H9 (cell line): ENCODE measurements at regions not wholly inside any gene's neighbourhood (a gene's known extent, or its start where the extent isn't known, plus 50 kb on each side); places are given as distances from the start of the nearest gene placed in this dataset.

ENCODE experiments used
- DNase-seq: peaks from one replicate; pipeline ENCODE4 v3.0.0-alpha.2; 2017
- H2AFZ ChIP-seq: one replicate; pipeline ENCODE4 v1.6.1; 2013; ENCODE audit warnings: mild to moderate bottlenecking, low read length, control low read depth, moderate library complexity
- H2AK5ac ChIP-seq: 2 replicates; pipeline ENCODE4 v1.6.1; 2013; ENCODE audit warnings: low read length, control low read depth, mixed read lengths; ENCODE audit not compliant: insufficient read length
- H2BK120ac ChIP-seq: one replicate; pipeline ENCODE4 v1.6.1; 2013; ENCODE audit warnings: low read depth, mild to moderate bottlenecking, low read length, control low read depth, inconsistent platforms; ENCODE audit not compliant: poor library complexity, severe bottlenecking
- H2BK12ac ChIP-seq: 2 replicates; pipeline ENCODE4 v1.6.1; 2013; ENCODE audit warnings: low read length, control low read depth, mixed read lengths, low read depth; ENCODE audit not compliant: insufficient read length
- H2BK15ac ChIP-seq: 2 replicates; pipeline ENCODE4 v1.6.1; 2013; ENCODE audit warnings: low read depth, low read length, control low read depth
- H2BK20ac ChIP-seq: one replicate; pipeline ENCODE4 v1.6.1; 2013; ENCODE audit warnings: low read depth, mild to moderate bottlenecking, low read length, control low read depth, inconsistent platforms; ENCODE audit not compliant: poor library complexity, severe bottlenecking
- H2BK5ac ChIP-seq: 2 replicates; pipeline ENCODE4 v1.6.1; 2013; ENCODE audit warnings: low read length, control low read depth, mixed read lengths; ENCODE audit not compliant: insufficient read length
- H3K14ac ChIP-seq: 2 replicates; pipeline ENCODE4 v1.6.1; 2013; ENCODE audit warnings: low read length, control low read depth; ENCODE audit not compliant: insufficient read depth
- H3K18ac ChIP-seq: 2 replicates; pipeline ENCODE4 v1.6.1; 2013; ENCODE audit warnings: low read depth, mild to moderate bottlenecking, mixed read lengths, low read length, control low read depth; ENCODE audit not compliant: insufficient read length
- H3K23ac ChIP-seq: 2 replicates; pipeline ENCODE4 v1.6.1; 2013; ENCODE audit warnings: low read length, control low read depth, mixed read lengths, low read depth; ENCODE audit not compliant: insufficient read length
- H3K23me2 ChIP-seq: 2 replicates; pipeline ENCODE4 v1.6.1; 2013; ENCODE audit warnings: low read depth, mild to moderate bottlenecking, mixed read lengths, low read length, control low read depth; ENCODE audit not compliant: insufficient read length, poor library complexity, severe bottlenecking
- H3K27ac ChIP-seq: 2 replicates; pipeline ENCODE4 v1.5.1; 2013; ENCODE audit warnings: low read length, control low read depth, mixed read lengths, low read depth; ENCODE audit not compliant: insufficient read length
- H3K27me3 ChIP-seq: 2 replicates; pipeline ENCODE4 v1.6.1; 2013; ENCODE audit warnings: low read length, control low read depth, inconsistent platforms; ENCODE audit not compliant: insufficient read depth
- H3K4ac ChIP-seq: 2 replicates; pipeline ENCODE4 v1.6.1; 2013; ENCODE audit warnings: low read depth, mild to moderate bottlenecking, control low read depth, inconsistent platforms, low read length, moderate library complexity
- H3K4me1 ChIP-seq: 2 replicates; pipeline ENCODE4 v1.6.1; 2013; ENCODE audit warnings: low read length, control low read depth, inconsistent platforms; ENCODE audit not compliant: insufficient read depth
- H3K4me2 ChIP-seq: 2 replicates; pipeline ENCODE4 v1.6.1; 2013; ENCODE audit warnings: low read length, control low read depth, mixed read lengths; ENCODE audit not compliant: insufficient read length, insufficient read depth
- H3K56ac ChIP-seq: 2 replicates; pipeline ENCODE4 v1.6.1; 2013; ENCODE audit warnings: low read depth, mild to moderate bottlenecking, mixed read lengths, low read length, control low read depth; ENCODE audit not compliant: insufficient read length
- H3K79me1 ChIP-seq: 2 replicates; pipeline ENCODE4 v1.6.1; 2013; ENCODE audit warnings: low read depth, mild to moderate bottlenecking, moderate library complexity, low read length, control low read depth, inconsistent platforms; ENCODE audit not compliant: insufficient read depth, poor library complexity, severe bottlenecking
- H3K79me2 ChIP-seq: 2 replicates; pipeline ENCODE4 v1.6.1; 2013; ENCODE audit warnings: low read length, control low read depth, inconsistent platforms; ENCODE audit not compliant: insufficient read depth
- H3K9ac ChIP-seq: 2 replicates; pipeline ENCODE4 v1.6.1; 2013; ENCODE audit warnings: low read length, control low read depth, mixed read lengths; ENCODE audit not compliant: insufficient read length; ENCODE audit errors: extremely low read depth
- H3K9me3 ChIP-seq: one replicate; pipeline ENCODE4 v1.6.1; 2013; ENCODE audit warnings: low read depth, low read length, inconsistent platforms; ENCODE audit not compliant: control insufficient read depth
- H3T11ph ChIP-seq: one replicate; pipeline ENCODE4 v1.6.1; 2013; ENCODE audit warnings: mild to moderate bottlenecking, low read length, control low read depth, inconsistent platforms
- H4K20me1 ChIP-seq: one replicate; pipeline ENCODE4 v1.6.1; 2013; ENCODE audit not compliant: control insufficient read depth, insufficient read length, insufficient read depth
- H4K5ac ChIP-seq: 2 replicates; pipeline ENCODE4 v1.6.1; 2013; ENCODE audit warnings: low read depth, mild to moderate bottlenecking, mixed read lengths, low read length, control low read depth; ENCODE audit not compliant: insufficient read length
- H4K8ac ChIP-seq: replicated peaks from 2 replicates; pipeline ENCODE4 v1.6.1; 2013; ENCODE audit warnings: low read length, control low read depth, mixed read lengths, low read depth; ENCODE audit not compliant: insufficient read length
- H4K91ac ChIP-seq: 2 replicates; pipeline ENCODE4 v1.6.1; 2013; ENCODE audit warnings: low read depth, mild to moderate bottlenecking, moderate library complexity, mixed read lengths, low read length, control low read depth; ENCODE audit not compliant: insufficient read length
- H3K27ac Mint-ChIP-seq, 3 experiments: 2 replicates in 2 of 3; 3 replicates in 1 of 3; pipeline ENCODE4 v1.8.0; 2020 to 2021; ENCODE audit warnings: mixed read lengths in 3 of 3, mild to moderate bottlenecking in 1 of 3, moderate library complexity in 1 of 3
- H3K27me3 Mint-ChIP-seq: 2 replicates; pipeline ENCODE4 v1.8.0; 2021; ENCODE audit warnings: low read depth, mild to moderate bottlenecking, moderate library complexity, mixed read lengths
- H3K36me3 Mint-ChIP-seq, 3 experiments: 2 replicates in 2 of 3; 3 replicates in 1 of 3; pipeline ENCODE4 v1.8.0; 2020 to 2021; ENCODE audit warnings: low read depth in 3 of 3, mixed read lengths in 3 of 3; ENCODE audit not compliant: insufficient read depth in 1 of 3
- H3K4me1 Mint-ChIP-seq, 2 experiments: 2 replicates each; pipeline ENCODE4 v1.8.0; 2020; ENCODE audit warnings: mixed read lengths in 2 of 2
- H3K4me3 Mint-ChIP-seq, 2 experiments: 2 replicates in 1 of 2; 3 replicates in 1 of 2; pipeline ENCODE4 v1.8.0; 2020 to 2021; ENCODE audit warnings: mild to moderate bottlenecking in 2 of 2, mixed read lengths in 2 of 2, moderate library complexity in 1 of 2
- H3K9me3 Mint-ChIP-seq, 2 experiments: 2 replicates in 1 of 2; 3 replicates in 1 of 2; pipeline ENCODE4 v1.8.0; 2020; ENCODE audit warnings: mild to moderate bottlenecking in 2 of 2, mixed read lengths in 2 of 2, moderate library complexity in 1 of 2
- WGBS: extraction: QIAGEN DNeasy Blood & Tissue Kit; methylation state at CpG from one replicate; pipeline ENCODE4 v1.1.7; 2013; ENCODE audit warnings: missing lambda C conversion rate, low lambda C conversion rate, mixed read lengths; ENCODE audit not compliant: insufficient read length; ENCODE audit errors: extremely low coverage; 5-methylcytosine and 5-hydroxymethylcytosine counted together
- TF ChIP-seq, protein P1 (sequence below): fragments of 200-600 bp; sonication (generic); conservative IDR thresholded peaks from 3 replicates; pipeline ENCODE4 v1.8.0; 2021; ENCODE audit warnings: antibody characterized with exemption, mild to moderate bottlenecking

DNA sequence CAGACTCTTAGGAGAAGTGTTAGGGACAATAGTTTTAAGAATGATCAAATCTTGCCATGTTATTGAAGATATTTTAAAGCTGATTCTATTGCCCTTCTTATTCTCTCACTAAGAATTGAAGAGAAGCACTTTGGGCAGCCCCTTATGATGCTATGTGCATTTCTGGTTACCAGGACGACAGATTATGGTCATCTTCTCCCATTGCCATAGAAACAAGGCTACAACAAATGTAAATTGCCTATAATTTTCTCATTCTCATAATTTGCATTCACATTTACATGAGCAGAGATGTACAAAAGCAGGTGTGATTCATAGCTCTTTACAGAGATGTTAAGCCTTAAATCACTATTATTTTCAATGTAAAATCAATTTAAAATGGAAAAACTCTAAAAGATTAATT lies 137.3 kb upstream of the PCDH9 start:
- Histone ChIP-seq H3K9ac (no peak overlapping the region), H3K18ac (no peak overlapping the region), H3K14ac (no peak overlapping the region), H3K23ac (no peak overlapping the region), H3K27ac (no peak overlapping the region), H4K5ac (no peak overlapping the region), H4K20me1 (no peaks in the 10 kb centered on the region), H2BK12ac (no peak overlapping the region), H2BK20ac (no peak overlapping the region), H3K23me2 (no peaks in the 10 kb centered on the region), H3K9me3 (no peaks in the 10 kb centered on the region), H2BK15ac (no peak overlapping the region), H3K4ac (no peak overlapping the region), H3K4me2 (no peak overlapping the region), H3T11ph (no peak overlapping the region), H3K56ac (no peak overlapping the region), H2AFZ (no peak overlapping the region), H3K27me3 (no peaks in the 10 kb centered on the region), H2BK120ac (no peak overlapping the region), H3K79me1 (no peaks in the 10 kb centered on the region), H3K79me2 (no peaks in the 10 kb centered on the region), H4K8ac (no peak overlapping the region), H3K4me1 (no peaks in the 10 kb centered on the region), H2BK5ac (no peak overlapping the region), H2AK5ac (no peak overlapping the region), H4K91ac (no peak overlapping the region)
- Mint-ChIP-seq H3K27me3 (no peaks in the 10 kb centered on the region), H3K36me3 (no peaks in the 10 kb centered on the region), H3K4me3 (no peak overlapping the region), H3K4me1 (peaks cover 3% of the 10 kb centered on the region in 2 experiments; a peak in 3 of 4 replicates), H3K27ac (no peak overlapping the region), H3K9me3 (no peaks in the 10 kb centered on the region)
- WGBS: no CpG with 5 or more reads among the region's 1 CpG
- TF ChIP-seq, protein P1, sequence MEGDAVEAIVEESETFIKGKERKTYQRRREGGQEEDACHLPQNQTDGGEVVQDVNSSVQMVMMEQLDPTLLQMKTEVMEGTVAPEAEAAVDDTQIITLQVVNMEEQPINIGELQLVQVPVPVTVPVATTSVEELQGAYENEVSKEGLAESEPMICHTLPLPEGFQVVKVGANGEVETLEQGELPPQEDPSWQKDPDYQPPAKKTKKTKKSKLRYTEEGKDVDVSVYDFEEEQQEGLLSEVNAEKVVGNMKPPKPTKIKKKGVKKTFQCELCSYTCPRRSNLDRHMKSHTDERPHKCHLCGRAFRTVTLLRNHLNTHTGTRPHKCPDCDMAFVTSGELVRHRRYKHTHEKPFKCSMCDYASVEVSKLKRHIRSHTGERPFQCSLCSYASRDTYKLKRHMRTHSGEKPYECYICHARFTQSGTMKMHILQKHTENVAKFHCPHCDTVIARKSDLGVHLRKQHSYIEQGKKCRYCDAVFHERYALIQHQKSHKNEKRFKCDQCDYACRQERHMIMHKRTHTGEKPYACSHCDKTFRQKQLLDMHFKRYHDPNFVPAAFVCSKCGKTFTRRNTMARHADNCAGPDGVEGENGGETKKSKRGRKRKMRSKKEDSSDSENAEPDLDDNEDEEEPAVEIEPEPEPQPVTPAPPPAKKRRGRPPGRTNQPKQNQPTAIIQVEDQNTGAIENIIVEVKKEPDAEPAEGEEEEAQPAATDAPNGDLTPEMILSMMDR: no peak
- no peak for DNase-seq
